ENCODE measurements at regions not wholly inside any gene's neighbourhood (a gene's known extent, or its start where the extent isn't known, plus 50 kb on each side); places are given as distances from the start of the nearest gene placed in this dataset.

- intact Hi-C loops (cut with micrococcal nuclease), result no loop called here
- CTCF ChIA-PET, result no interaction called here
- Mint-ChIP-seq H3K27me3 (no peaks in the 10 kb centered on the region), H3K4me3 (no peak overlapping the region), H3K27ac (no peak overlapping the region), H3K9me3 (no peaks in the 10 kb centered on the region), H3K36me3 (ENCODE audit: low read depth) (no peaks in the 10 kb centered on the region), H3K4me1 (no peaks in the 10 kb centered on the region)
- DNase-seq, result no peak
- no peak for TF ChIP-seq CTCF (IDR thresholded peaks at IDR 0.05)
- ATAC-seq (ENCODE audit: low read depth), result no peak
- POLR2A ChIA-PET, result no interaction called here
These were observed 222.4 kb downstream of the SPRY2 start for GRCh38 chr13:80118506-80118905.

GRCh38 chr13:80118099-80118498 is 222.8 kb downstream of the SPRY2 start:
- TF ChIP-seq CTCF (IDR thresholded peaks at IDR 0.05), result no peak
- ATAC-seq (ENCODE audit: low read depth) (no peak), DNase-seq (no peak)
- no peaks in the 10 kb centered on the region for H3K9me3 Mint-ChIP-seq
- no peak overlapping the region for H3K27ac Mint-ChIP-seq
- no peaks in the 10 kb centered on the region for H3K36me3 Mint-ChIP-seq (ENCODE audit: low read depth)
- ChIA-PET POLR2A (no interaction called here), CTCF (no interaction called here)
- no peaks in the 10 kb centered on the region for H3K27me3 Mint-ChIP-seq
- H3K4me3 Mint-ChIP-seq, result no peak overlapping the region
- no peaks in the 10 kb centered on the region for H3K4me1 Mint-ChIP-seq
- intact Hi-C loops (cut with micrococcal nuclease), result no loop called here

GRCh38 chr13:80117515-80117914 is 223.4 kb downstream of the SPRY2 start:
- Mint-ChIP-seq H3K27me3 (no peaks in the 10 kb centered on the region), H3K4me3 (no peak overlapping the region), H3K4me1 (no peaks in the 10 kb centered on the region), H3K36me3 (ENCODE audit: low read depth) (no peaks in the 10 kb centered on the region), H3K27ac (no peak overlapping the region), H3K9me3 (no peaks in the 10 kb centered on the region)
- ChIA-PET POLR2A (no interaction called here), CTCF (no interaction called here)
- intact Hi-C loops (cut with micrococcal nuclease), result no loop called here
- no peak for ATAC-seq (ENCODE audit: low read depth)
- DNase-seq, result no peak
- no peak for TF ChIP-seq CTCF (IDR thresholded peaks at IDR 0.05)

- POLR2A ChIA-PET, result no interaction called here
These were observed 224.8 kb downstream of the SPRY2 start for GRCh38 chr13:80116107-80116506.

GRCh38 chr13:80115616-80116015 is 225.3 kb downstream of the SPRY2 start:
- POLR2A ChIA-PET, result no interaction called here
- Mint-ChIP-seq H3K4me3 (no peak overlapping the region), H3K9me3 (no peaks in the 10 kb centered on the region), H3K27ac (no peak overlapping the region), H3K36me3 (ENCODE audit: low read depth) (no peaks in the 10 kb centered on the region), H3K4me1 (no peaks in the 10 kb centered on the region), H3K27me3 (no peaks in the 10 kb centered on the region)
- no peak for ATAC-seq (ENCODE audit: low read depth)
- no peak for TF ChIP-seq CTCF (IDR thresholded peaks at IDR 0.05)
- intact Hi-C loops (cut with micrococcal nuclease), result no loop called here
- no peak for DNase-seq
- CTCF ChIA-PET, result no interaction called here

More at GRCh38 chr13:80116107-80116506, 224.8 kb downstream of the SPRY2 start:
- no peak for TF ChIP-seq CTCF (IDR thresholded peaks at IDR 0.05)
- Mint-ChIP-seq H3K9me3 (no peaks in the 10 kb centered on the region), H3K27me3 (no peaks in the 10 kb centered on the region), H3K4me3 (no peak overlapping the region), H3K36me3 (ENCODE audit: low read depth) (no peaks in the 10 kb centered on the region), H3K4me1 (no peaks in the 10 kb centered on the region), H3K27ac (no peak overlapping the region)
- CTCF ChIA-PET, result no interaction called here
- DNase-seq (no peak), ATAC-seq (ENCODE audit: low read depth) (no peak)
- intact Hi-C loops (cut with micrococcal nuclease), result no loop called here
